ENCODE measurements at regions not wholly inside any gene's neighbourhood (a gene's known extent, or its start where the extent isn't known, plus 50 kb on each side); places are given as distances from the start of the nearest gene placed in this dataset.

DNA sequence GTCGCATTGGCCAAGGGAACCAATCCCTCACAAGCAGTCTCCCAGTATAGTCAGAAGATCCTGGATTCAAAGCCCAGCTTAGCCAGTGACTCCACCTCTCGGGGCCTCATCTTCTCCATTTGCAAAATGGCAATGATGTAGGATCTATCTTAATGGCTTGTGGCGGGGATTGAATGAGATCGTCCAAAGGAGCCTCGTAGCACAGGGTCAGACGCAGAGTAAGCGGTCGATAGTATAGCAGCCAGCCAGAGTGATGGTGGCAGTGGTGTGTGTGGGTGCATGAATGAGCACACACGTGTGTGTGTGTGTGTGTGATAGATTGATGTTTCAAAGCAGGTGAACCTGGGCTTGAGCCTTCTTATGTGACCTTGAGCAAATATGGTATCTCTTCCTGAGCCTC, 79.8 kb upstream of the WNT4 start:
- Histone ChIP-seq H3K9ac (no peak overlapping the region), H3K27ac (no peak overlapping the region), H3K36me3 (ENCODE audit: insufficient read depth) (no peaks in the 10 kb centered on the region), H3K79me2 (ENCODE audit: insufficient read depth, low read depth) (no peaks in the 10 kb centered on the region), H2AFZ (ENCODE audit: low read depth) (no peak overlapping the region), H3K4me1 (ENCODE audit: low read depth, poor library complexity, severe bottlenecking) (no peaks in the 10 kb centered on the region), H3K4me2 (no peak overlapping the region), H3K4me3 (IDR thresholded peaks at IDR 0.05; ENCODE audit: insufficient read depth, low read depth, low read length) (no peak overlapping the region), H4K20me1 (ENCODE audit: insufficient read depth) (no peaks in the 10 kb centered on the region), H3K27me3 (ENCODE audit: insufficient read depth, low read depth) (peaks cover 77% of the 10 kb centered on the region)
- TF ChIP-seq, protein P1, sequence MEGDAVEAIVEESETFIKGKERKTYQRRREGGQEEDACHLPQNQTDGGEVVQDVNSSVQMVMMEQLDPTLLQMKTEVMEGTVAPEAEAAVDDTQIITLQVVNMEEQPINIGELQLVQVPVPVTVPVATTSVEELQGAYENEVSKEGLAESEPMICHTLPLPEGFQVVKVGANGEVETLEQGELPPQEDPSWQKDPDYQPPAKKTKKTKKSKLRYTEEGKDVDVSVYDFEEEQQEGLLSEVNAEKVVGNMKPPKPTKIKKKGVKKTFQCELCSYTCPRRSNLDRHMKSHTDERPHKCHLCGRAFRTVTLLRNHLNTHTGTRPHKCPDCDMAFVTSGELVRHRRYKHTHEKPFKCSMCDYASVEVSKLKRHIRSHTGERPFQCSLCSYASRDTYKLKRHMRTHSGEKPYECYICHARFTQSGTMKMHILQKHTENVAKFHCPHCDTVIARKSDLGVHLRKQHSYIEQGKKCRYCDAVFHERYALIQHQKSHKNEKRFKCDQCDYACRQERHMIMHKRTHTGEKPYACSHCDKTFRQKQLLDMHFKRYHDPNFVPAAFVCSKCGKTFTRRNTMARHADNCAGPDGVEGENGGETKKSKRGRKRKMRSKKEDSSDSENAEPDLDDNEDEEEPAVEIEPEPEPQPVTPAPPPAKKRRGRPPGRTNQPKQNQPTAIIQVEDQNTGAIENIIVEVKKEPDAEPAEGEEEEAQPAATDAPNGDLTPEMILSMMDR (conservative IDR thresholded peaks at IDR 0.05; ENCODE audit: low read depth, low read length): no peak

DNA sequence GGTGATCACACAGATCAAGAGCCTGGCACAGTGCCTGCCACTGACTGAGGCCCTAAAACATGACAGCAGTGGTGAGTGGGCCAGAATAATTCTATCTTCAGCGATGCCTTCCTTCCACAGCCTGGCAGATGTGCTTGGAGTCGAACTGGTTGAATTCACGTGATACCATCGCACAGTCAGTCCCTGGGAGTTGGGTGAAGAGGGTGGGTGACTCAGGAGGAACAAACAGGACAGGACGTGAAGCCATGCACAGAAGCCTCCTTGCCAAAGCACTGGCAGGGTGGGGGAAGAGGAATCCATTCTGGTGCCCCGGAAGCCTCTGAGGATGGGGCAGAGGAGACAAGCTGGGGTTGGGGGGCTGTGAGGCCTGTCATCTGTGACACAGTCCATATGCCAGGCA, 80.3 kb upstream of the WNT4 start:
- no peak overlapping the region for H3K4me3 ChIP-seq (IDR thresholded peaks at IDR 0.05; ENCODE audit: insufficient read depth, low read depth, low read length)
- no peaks in the 10 kb centered on the region for H3K4me1 ChIP-seq (ENCODE audit: low read depth, poor library complexity, severe bottlenecking)
- H3K27ac ChIP-seq: no peak overlapping the region
- TF ChIP-seq, protein P1 (conservative IDR thresholded peaks at IDR 0.05; ENCODE audit: low read depth, low read length): no peak
- no peak overlapping the region for H3K4me2 ChIP-seq
- H4K20me1 ChIP-seq (ENCODE audit: insufficient read depth): no peaks in the 10 kb centered on the region
- no peaks in the 10 kb centered on the region for H3K79me2 ChIP-seq (ENCODE audit: insufficient read depth, low read depth)
- no peak overlapping the region for H2AFZ ChIP-seq (ENCODE audit: low read depth)
- no peak overlapping the region for H3K9ac ChIP-seq
- H3K27me3 ChIP-seq (ENCODE audit: insufficient read depth, low read depth): peaks cover 74% of the 10 kb centered on the region
- no peaks in the 10 kb centered on the region for H3K36me3 ChIP-seq (ENCODE audit: insufficient read depth)

DNA sequence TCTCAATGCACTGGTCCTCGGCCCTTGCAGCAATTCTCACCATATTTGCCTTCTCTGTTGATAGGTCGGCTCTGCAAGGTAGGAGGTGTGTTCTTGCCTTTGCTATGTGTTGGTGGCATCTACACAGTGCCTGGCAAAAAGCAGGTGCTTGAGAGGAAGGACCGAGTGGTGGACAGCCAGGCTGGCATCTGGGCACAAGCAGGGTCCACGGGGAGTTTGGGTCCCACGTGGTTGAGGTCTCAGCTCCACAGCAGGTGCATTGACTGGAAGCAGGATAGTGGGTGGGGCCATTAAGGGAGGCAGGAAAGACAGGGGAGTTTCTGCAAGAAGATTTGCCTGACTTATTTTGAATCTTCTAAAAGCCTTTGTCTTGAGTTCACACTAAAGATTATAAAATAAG, 81.2 kb upstream of the WNT4 start:
- Histone ChIP-seq H3K4me2 (no peak overlapping the region), H4K20me1 (ENCODE audit: insufficient read depth) (no peaks in the 10 kb centered on the region), H3K27ac (no peak overlapping the region), H3K4me3 (IDR thresholded peaks at IDR 0.05; ENCODE audit: insufficient read depth, low read depth, low read length) (no peak overlapping the region), H3K9ac (no peak overlapping the region), H3K4me1 (ENCODE audit: low read depth, poor library complexity, severe bottlenecking) (no peaks in the 10 kb centered on the region), H2AFZ (ENCODE audit: low read depth) (no peak overlapping the region), H3K27me3 (ENCODE audit: insufficient read depth, low read depth) (peaks cover 69% of the 10 kb centered on the region), H3K79me2 (ENCODE audit: insufficient read depth, low read depth) (no peaks in the 10 kb centered on the region), H3K36me3 (ENCODE audit: insufficient read depth) (no peaks in the 10 kb centered on the region)
- TF ChIP-seq, protein P1 (conservative IDR thresholded peaks at IDR 0.05; ENCODE audit: low read depth, low read length): no peak

DNA sequence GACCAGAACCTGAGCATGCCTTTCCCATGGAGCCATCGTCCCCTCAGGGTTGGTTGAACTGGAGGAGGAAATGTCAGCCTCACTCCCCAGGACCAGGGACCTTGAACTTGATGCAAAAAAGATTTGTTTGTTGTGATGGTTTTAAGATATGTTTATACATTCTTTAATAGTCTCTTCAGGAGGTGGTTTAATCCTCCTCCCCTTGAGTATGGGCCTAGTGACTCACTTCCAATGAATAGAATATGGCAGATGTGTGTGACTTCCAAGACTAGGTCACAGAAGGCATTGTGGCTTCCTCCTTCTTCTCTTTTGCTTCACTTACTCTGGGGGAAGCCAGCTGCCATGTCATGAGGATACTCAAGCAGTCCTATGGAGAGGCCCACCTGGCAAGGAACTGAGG, 81.7 kb upstream of the WNT4 start:
- TF ChIP-seq, protein P1 (conservative IDR thresholded peaks at IDR 0.05; ENCODE audit: low read depth, low read length): no peak
- Histone ChIP-seq H3K4me2 (no peak overlapping the region), H4K20me1 (ENCODE audit: insufficient read depth) (no peaks in the 10 kb centered on the region), H2AFZ (ENCODE audit: low read depth) (no peak overlapping the region), H3K27me3 (ENCODE audit: insufficient read depth, low read depth) (peaks cover 64% of the 10 kb centered on the region), H3K27ac (no peak overlapping the region), H3K4me3 (IDR thresholded peaks at IDR 0.05; ENCODE audit: insufficient read depth, low read depth, low read length) (no peak overlapping the region), H3K79me2 (ENCODE audit: insufficient read depth, low read depth) (no peaks in the 10 kb centered on the region), H3K4me1 (ENCODE audit: low read depth, poor library complexity, severe bottlenecking) (no peaks in the 10 kb centered on the region), H3K9ac (no peak overlapping the region), H3K36me3 (ENCODE audit: insufficient read depth) (no peaks in the 10 kb centered on the region)

Data from KMS-11 (cell line).